Omental fat pad (tissue), 3 donors: ENCODE measurements at regions not wholly inside any gene's neighbourhood (a gene's known extent, or its start where the extent isn't known, plus 50 kb on each side); places are given as distances from the start of the nearest gene placed in this dataset.

Experiments used
- ATAC-seq: fragments of 150-250 bp; one replicate; pipeline ENCODE4 v1.9.1; 2016; ENCODE audit warnings: mild to moderate bottlenecking, moderate library complexity; ENCODE audit not compliant: low FRiP score
- DNase-seq: peaks from one replicate; pipeline ENCODE4 v3.0.0-alpha.2; 2019; ENCODE audit warnings: low spot score
- CTCF ChIP-seq, 3 donors: fragments of 450-650 bp; IDR thresholded peaks; one replicate each; pipeline ENCODE4 v1.5.1; 2016 to 2017; ENCODE audit warnings: antibody characterized with exemption in 3 of 3, mild to moderate bottlenecking in 3 of 3, moderate library complexity in 2 of 3

DNA sequence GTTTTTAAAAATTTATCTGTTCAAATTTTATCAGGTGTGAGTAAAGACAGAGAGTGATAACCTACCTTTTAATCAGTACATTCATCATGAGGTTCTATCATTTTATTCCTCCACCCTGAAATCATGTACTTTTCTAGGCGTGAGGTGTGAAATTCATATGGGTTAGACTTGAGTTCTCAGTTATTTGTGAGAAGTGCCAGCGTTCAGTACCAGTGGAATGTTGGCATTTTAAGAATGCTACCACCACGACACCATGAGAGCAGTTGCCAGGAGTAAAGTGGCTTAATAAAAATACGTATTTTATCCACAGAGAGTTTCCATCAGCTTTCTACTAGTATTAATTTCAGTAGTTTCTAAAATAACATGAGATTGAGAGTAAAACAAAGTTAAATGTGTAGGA is 104.1 kb upstream of the FERD3L start:
- no peak for DNase-seq
- no peak for ATAC-seq
- no peak for TF ChIP-seq CTCF (IDR thresholded peaks at IDR 0.05)

DNA sequence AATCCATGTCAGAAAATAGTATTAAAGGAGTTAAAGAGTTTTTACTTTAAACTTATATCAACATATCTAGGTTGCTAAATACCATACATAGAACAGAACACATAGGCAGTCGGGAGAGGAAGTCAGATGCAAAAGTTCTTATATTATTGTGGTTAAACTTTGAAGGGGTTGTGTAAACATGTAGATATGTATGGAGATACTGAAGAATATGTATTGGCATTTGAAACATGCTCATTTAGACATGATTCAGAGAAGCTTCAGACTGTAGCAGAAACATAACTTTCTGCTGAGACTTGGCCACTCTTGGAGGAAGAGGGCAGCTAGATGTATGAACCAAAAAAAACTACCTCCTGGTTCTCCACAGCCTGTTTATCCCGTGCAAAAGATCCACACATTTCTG is 103.5 kb upstream of the FERD3L start:
- no peak for ATAC-seq
- TF ChIP-seq CTCF (IDR thresholded peaks at IDR 0.05), result no peak

GRCh38 chr7:19248115-19248514 is 102.9 kb upstream of the FERD3L start:
- no peak for TF ChIP-seq CTCF (IDR thresholded peaks at IDR 0.05)
- ATAC-seq (no peak), DNase-seq (no peak)

More for the DNA sequence above, 103.5 kb upstream of the FERD3L start:
- no peak for DNase-seq

DNA sequence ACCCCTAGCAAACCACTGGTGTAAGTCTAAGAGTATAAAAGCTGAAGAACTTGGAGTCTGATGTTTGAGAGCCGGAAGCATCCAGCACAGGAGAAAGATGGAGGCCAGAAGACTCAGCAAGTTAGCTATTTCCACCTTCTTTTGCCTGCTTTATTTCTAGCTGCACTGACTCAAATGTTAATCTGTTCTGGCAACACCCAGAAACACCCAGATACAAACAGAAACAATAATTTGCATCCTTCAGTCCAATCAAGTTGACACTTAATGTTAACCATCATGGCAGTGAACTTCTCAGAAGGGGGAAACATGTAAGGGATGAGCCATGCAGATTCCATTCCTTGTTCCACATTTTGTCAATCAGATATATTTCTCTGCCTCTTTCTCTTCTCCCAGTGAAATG is 101.8 kb upstream of the FERD3L start:
- no peak for TF ChIP-seq CTCF (IDR thresholded peaks at IDR 0.05)
- ATAC-seq (no peak), DNase-seq (no peak)

DNA sequence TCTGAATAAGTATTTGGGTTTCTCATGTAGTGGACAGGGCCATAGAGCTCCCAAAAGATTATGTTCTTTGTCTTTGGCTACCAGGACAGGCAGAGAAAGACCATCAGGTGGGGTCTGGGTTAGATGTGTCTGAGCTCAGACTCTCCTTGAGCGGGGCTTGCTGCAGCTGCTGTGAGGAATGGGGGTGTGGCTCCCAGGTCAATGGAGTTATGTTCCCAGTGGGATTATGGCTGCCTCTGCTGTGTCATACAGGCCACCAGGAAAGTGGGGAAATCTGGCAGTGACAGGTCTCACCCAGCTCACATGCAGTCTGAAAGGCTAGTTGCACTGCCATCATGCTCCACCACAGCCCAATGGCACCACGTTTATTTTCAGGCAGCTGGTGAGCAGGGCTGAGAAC is 97.0 kb upstream of the FERD3L start:
- no peak for DNase-seq
- TF ChIP-seq CTCF (IDR thresholded peaks at IDR 0.05), result no peak
- ATAC-seq, result no peak

DNA sequence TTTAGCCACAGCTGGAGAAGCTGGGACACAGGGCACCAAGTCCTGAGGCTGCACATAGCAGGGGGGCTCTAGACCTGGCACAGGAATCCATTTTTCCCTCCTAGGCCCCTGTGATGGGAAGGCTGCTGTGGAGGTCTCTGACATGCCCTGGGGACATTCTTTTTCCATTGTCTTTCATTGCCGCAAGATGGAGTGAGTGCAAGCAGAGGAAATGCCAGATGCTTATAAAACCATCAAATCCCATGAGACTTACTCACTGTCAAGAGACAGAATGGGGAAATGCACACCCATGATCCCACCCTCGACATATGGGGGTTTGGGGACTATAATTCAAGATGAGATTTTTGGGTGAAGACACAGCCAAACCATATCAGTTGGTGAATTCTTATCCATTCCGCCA is 94.7 kb upstream of the FERD3L start:
- ATAC-seq (no peak), DNase-seq (no peak)
- no peak for TF ChIP-seq CTCF (IDR thresholded peaks at IDR 0.05)

GRCh38 chr7:19235680-19236079 is 90.5 kb upstream of the FERD3L start:
- TF ChIP-seq CTCF (IDR thresholded peaks at IDR 0.05), result no peak
- ATAC-seq (no peak), DNase-seq (no peak)
